H9 (cell line): ENCODE measurements at regions not wholly inside any gene's neighbourhood (a gene's known extent, or its start where the extent isn't known, plus 50 kb on each side); places are given as distances from the start of the nearest gene placed in this dataset.

Source experiments
- DNase-seq: peaks from one replicate; pipeline ENCODE4 v3.0.0-alpha.2; 2017
- H2AFZ ChIP-seq: one replicate; pipeline ENCODE4 v1.6.1; 2013; ENCODE audit warnings: mild to moderate bottlenecking, low read length, control low read depth, moderate library complexity
- H2AK5ac ChIP-seq: 2 replicates; pipeline ENCODE4 v1.6.1; 2013; ENCODE audit warnings: low read length, control low read depth, mixed read lengths; ENCODE audit not compliant: insufficient read length
- H2BK120ac ChIP-seq: one replicate; pipeline ENCODE4 v1.6.1; 2013; ENCODE audit warnings: low read depth, mild to moderate bottlenecking, low read length, control low read depth, inconsistent platforms; ENCODE audit not compliant: poor library complexity, severe bottlenecking
- H2BK12ac ChIP-seq: 2 replicates; pipeline ENCODE4 v1.6.1; 2013; ENCODE audit warnings: low read length, control low read depth, mixed read lengths, low read depth; ENCODE audit not compliant: insufficient read length
- H2BK15ac ChIP-seq: 2 replicates; pipeline ENCODE4 v1.6.1; 2013; ENCODE audit warnings: low read depth, low read length, control low read depth
- H2BK20ac ChIP-seq: one replicate; pipeline ENCODE4 v1.6.1; 2013; ENCODE audit warnings: low read depth, mild to moderate bottlenecking, low read length, control low read depth, inconsistent platforms; ENCODE audit not compliant: poor library complexity, severe bottlenecking
- H2BK5ac ChIP-seq: 2 replicates; pipeline ENCODE4 v1.6.1; 2013; ENCODE audit warnings: low read length, control low read depth, mixed read lengths; ENCODE audit not compliant: insufficient read length
- H3K14ac ChIP-seq: 2 replicates; pipeline ENCODE4 v1.6.1; 2013; ENCODE audit warnings: low read length, control low read depth; ENCODE audit not compliant: insufficient read depth
- H3K18ac ChIP-seq: 2 replicates; pipeline ENCODE4 v1.6.1; 2013; ENCODE audit warnings: low read depth, mild to moderate bottlenecking, mixed read lengths, low read length, control low read depth; ENCODE audit not compliant: insufficient read length
- H3K23ac ChIP-seq: 2 replicates; pipeline ENCODE4 v1.6.1; 2013; ENCODE audit warnings: low read length, control low read depth, mixed read lengths, low read depth; ENCODE audit not compliant: insufficient read length
- H3K23me2 ChIP-seq: 2 replicates; pipeline ENCODE4 v1.6.1; 2013; ENCODE audit warnings: low read depth, mild to moderate bottlenecking, mixed read lengths, low read length, control low read depth; ENCODE audit not compliant: insufficient read length, poor library complexity, severe bottlenecking
- H3K27ac ChIP-seq: 2 replicates; pipeline ENCODE4 v1.5.1; 2013; ENCODE audit warnings: low read length, control low read depth, mixed read lengths, low read depth; ENCODE audit not compliant: insufficient read length
- H3K27me3 ChIP-seq: 2 replicates; pipeline ENCODE4 v1.6.1; 2013; ENCODE audit warnings: low read length, control low read depth, inconsistent platforms; ENCODE audit not compliant: insufficient read depth
- H3K4ac ChIP-seq: 2 replicates; pipeline ENCODE4 v1.6.1; 2013; ENCODE audit warnings: low read depth, mild to moderate bottlenecking, control low read depth, inconsistent platforms, low read length, moderate library complexity
- H3K4me1 ChIP-seq: 2 replicates; pipeline ENCODE4 v1.6.1; 2013; ENCODE audit warnings: low read length, control low read depth, inconsistent platforms; ENCODE audit not compliant: insufficient read depth
- H3K4me2 ChIP-seq: 2 replicates; pipeline ENCODE4 v1.6.1; 2013; ENCODE audit warnings: low read length, control low read depth, mixed read lengths; ENCODE audit not compliant: insufficient read length, insufficient read depth
- H3K56ac ChIP-seq: 2 replicates; pipeline ENCODE4 v1.6.1; 2013; ENCODE audit warnings: low read depth, mild to moderate bottlenecking, mixed read lengths, low read length, control low read depth; ENCODE audit not compliant: insufficient read length
- H3K79me1 ChIP-seq: 2 replicates; pipeline ENCODE4 v1.6.1; 2013; ENCODE audit warnings: low read depth, mild to moderate bottlenecking, moderate library complexity, low read length, control low read depth, inconsistent platforms; ENCODE audit not compliant: insufficient read depth, poor library complexity, severe bottlenecking
- H3K79me2 ChIP-seq: 2 replicates; pipeline ENCODE4 v1.6.1; 2013; ENCODE audit warnings: low read length, control low read depth, inconsistent platforms; ENCODE audit not compliant: insufficient read depth
- H3K9ac ChIP-seq: 2 replicates; pipeline ENCODE4 v1.6.1; 2013; ENCODE audit warnings: low read length, control low read depth, mixed read lengths; ENCODE audit not compliant: insufficient read length; ENCODE audit errors: extremely low read depth
- H3K9me3 ChIP-seq: one replicate; pipeline ENCODE4 v1.6.1; 2013; ENCODE audit warnings: low read depth, low read length, inconsistent platforms; ENCODE audit not compliant: control insufficient read depth
- H3T11ph ChIP-seq: one replicate; pipeline ENCODE4 v1.6.1; 2013; ENCODE audit warnings: mild to moderate bottlenecking, low read length, control low read depth, inconsistent platforms
- H4K20me1 ChIP-seq: one replicate; pipeline ENCODE4 v1.6.1; 2013; ENCODE audit not compliant: control insufficient read depth, insufficient read length, insufficient read depth
- H4K5ac ChIP-seq: 2 replicates; pipeline ENCODE4 v1.6.1; 2013; ENCODE audit warnings: low read depth, mild to moderate bottlenecking, mixed read lengths, low read length, control low read depth; ENCODE audit not compliant: insufficient read length
- H4K8ac ChIP-seq: replicated peaks from 2 replicates; pipeline ENCODE4 v1.6.1; 2013; ENCODE audit warnings: low read length, control low read depth, mixed read lengths, low read depth; ENCODE audit not compliant: insufficient read length
- H4K91ac ChIP-seq: 2 replicates; pipeline ENCODE4 v1.6.1; 2013; ENCODE audit warnings: low read depth, mild to moderate bottlenecking, moderate library complexity, mixed read lengths, low read length, control low read depth; ENCODE audit not compliant: insufficient read length
- H3K27ac Mint-ChIP-seq, 3 experiments: 2 replicates in 2 of 3; 3 replicates in 1 of 3; pipeline ENCODE4 v1.8.0; 2020 to 2021; ENCODE audit warnings: mixed read lengths in 3 of 3, mild to moderate bottlenecking in 1 of 3, moderate library complexity in 1 of 3
- H3K27me3 Mint-ChIP-seq: 2 replicates; pipeline ENCODE4 v1.8.0; 2021; ENCODE audit warnings: low read depth, mild to moderate bottlenecking, moderate library complexity, mixed read lengths
- H3K36me3 Mint-ChIP-seq, 3 experiments: 2 replicates in 2 of 3; 3 replicates in 1 of 3; pipeline ENCODE4 v1.8.0; 2020 to 2021; ENCODE audit warnings: low read depth in 3 of 3, mixed read lengths in 3 of 3; ENCODE audit not compliant: insufficient read depth in 1 of 3
- H3K4me1 Mint-ChIP-seq, 2 experiments: 2 replicates each; pipeline ENCODE4 v1.8.0; 2020; ENCODE audit warnings: mixed read lengths in 2 of 2
- H3K4me3 Mint-ChIP-seq, 2 experiments: 2 replicates in 1 of 2; 3 replicates in 1 of 2; pipeline ENCODE4 v1.8.0; 2020 to 2021; ENCODE audit warnings: mild to moderate bottlenecking in 2 of 2, mixed read lengths in 2 of 2, moderate library complexity in 1 of 2
- H3K9me3 Mint-ChIP-seq, 2 experiments: 2 replicates in 1 of 2; 3 replicates in 1 of 2; pipeline ENCODE4 v1.8.0; 2020; ENCODE audit warnings: mild to moderate bottlenecking in 2 of 2, mixed read lengths in 2 of 2, moderate library complexity in 1 of 2
- WGBS: extraction: QIAGEN DNeasy Blood & Tissue Kit; methylation state at CpG from one replicate; pipeline ENCODE4 v1.1.7; 2013; ENCODE audit warnings: missing lambda C conversion rate, low lambda C conversion rate, mixed read lengths; ENCODE audit not compliant: insufficient read length; ENCODE audit errors: extremely low coverage; 5-methylcytosine and 5-hydroxymethylcytosine counted together
- TF ChIP-seq, protein P1 (sequence below): fragments of 200-600 bp; sonication (generic); conservative IDR thresholded peaks from 3 replicates; pipeline ENCODE4 v1.8.0; 2021; ENCODE audit warnings: antibody characterized with exemption, mild to moderate bottlenecking

DNA sequence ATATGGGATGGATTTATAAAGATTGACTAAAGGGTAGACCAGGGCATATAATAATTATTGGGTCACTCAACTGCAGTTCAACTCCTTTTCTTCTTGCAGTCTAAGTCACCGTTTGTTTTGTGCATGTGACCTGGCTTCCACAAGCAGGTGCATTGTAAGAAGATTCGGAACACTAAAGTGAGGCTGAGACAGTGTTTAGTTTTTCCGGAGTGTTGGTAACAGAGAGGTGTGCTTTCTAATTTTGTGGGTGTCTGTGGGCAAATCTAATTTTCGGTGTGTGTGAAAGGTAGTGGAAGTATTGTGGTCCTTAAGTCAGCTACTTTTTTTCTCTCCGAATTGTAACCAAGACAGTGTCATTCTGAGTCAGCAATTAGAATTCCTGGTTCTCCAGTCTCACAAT lies 184.5 kb downstream of the CDH19 start:
- H3K23ac ChIP-seq = no peak overlapping the region
- no peak overlapping the region for H2BK15ac ChIP-seq
- H4K5ac ChIP-seq = no peak overlapping the region
- TF ChIP-seq, protein P1, sequence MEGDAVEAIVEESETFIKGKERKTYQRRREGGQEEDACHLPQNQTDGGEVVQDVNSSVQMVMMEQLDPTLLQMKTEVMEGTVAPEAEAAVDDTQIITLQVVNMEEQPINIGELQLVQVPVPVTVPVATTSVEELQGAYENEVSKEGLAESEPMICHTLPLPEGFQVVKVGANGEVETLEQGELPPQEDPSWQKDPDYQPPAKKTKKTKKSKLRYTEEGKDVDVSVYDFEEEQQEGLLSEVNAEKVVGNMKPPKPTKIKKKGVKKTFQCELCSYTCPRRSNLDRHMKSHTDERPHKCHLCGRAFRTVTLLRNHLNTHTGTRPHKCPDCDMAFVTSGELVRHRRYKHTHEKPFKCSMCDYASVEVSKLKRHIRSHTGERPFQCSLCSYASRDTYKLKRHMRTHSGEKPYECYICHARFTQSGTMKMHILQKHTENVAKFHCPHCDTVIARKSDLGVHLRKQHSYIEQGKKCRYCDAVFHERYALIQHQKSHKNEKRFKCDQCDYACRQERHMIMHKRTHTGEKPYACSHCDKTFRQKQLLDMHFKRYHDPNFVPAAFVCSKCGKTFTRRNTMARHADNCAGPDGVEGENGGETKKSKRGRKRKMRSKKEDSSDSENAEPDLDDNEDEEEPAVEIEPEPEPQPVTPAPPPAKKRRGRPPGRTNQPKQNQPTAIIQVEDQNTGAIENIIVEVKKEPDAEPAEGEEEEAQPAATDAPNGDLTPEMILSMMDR = no peak
- H3K18ac ChIP-seq = no peak overlapping the region
- Mint-ChIP-seq H3K4me1 (no peaks in the 10 kb centered on the region), H3K4me3 (no peak overlapping the region), H3K27me3 (no peaks in the 10 kb centered on the region), H3K36me3 (no peaks in the 10 kb centered on the region), H3K9me3 (no peaks in the 10 kb centered on the region), H3K27ac (no peak overlapping the region; a peak in 1 of 7 replicates)
- no peak overlapping the region for H3K14ac ChIP-seq
- H3K9me3 ChIP-seq = no peaks in the 10 kb centered on the region
- no peak overlapping the region for H3T11ph ChIP-seq
- WGBS = no CpG with 5 or more reads among the region's 5 CpGs
- H2BK12ac ChIP-seq = no peak overlapping the region
- H3K4ac ChIP-seq = no peak overlapping the region
- no peaks in the 10 kb centered on the region for H3K23me2 ChIP-seq
- no peak overlapping the region for H2AK5ac ChIP-seq
- no peak overlapping the region for H4K8ac ChIP-seq
- no peaks in the 10 kb centered on the region for H3K79me2 ChIP-seq
- no peak overlapping the region for H3K56ac ChIP-seq
- H3K9ac ChIP-seq = no peak overlapping the region
- no peak for DNase-seq
- no peaks in the 10 kb centered on the region for H3K4me1 ChIP-seq
- H4K91ac ChIP-seq = no peak overlapping the region
- H2BK5ac ChIP-seq = no peak overlapping the region
- H2BK120ac ChIP-seq = no peak overlapping the region
- no peaks in the 10 kb centered on the region for H4K20me1 ChIP-seq
- no peak overlapping the region for H3K27ac ChIP-seq
- no peak overlapping the region for H2BK20ac ChIP-seq
- no peak overlapping the region for H2AFZ ChIP-seq
- no peaks in the 10 kb centered on the region for H3K79me1 ChIP-seq
- H3K27me3 ChIP-seq = no peaks in the 10 kb centered on the region
- H3K4me2 ChIP-seq = no peak overlapping the region
